ENCODE measurements at regions not wholly inside any gene's neighbourhood (a gene's known extent, or its start where the extent isn't known, plus 50 kb on each side); places are given as distances from the start of the nearest gene placed in this dataset.

DNA sequence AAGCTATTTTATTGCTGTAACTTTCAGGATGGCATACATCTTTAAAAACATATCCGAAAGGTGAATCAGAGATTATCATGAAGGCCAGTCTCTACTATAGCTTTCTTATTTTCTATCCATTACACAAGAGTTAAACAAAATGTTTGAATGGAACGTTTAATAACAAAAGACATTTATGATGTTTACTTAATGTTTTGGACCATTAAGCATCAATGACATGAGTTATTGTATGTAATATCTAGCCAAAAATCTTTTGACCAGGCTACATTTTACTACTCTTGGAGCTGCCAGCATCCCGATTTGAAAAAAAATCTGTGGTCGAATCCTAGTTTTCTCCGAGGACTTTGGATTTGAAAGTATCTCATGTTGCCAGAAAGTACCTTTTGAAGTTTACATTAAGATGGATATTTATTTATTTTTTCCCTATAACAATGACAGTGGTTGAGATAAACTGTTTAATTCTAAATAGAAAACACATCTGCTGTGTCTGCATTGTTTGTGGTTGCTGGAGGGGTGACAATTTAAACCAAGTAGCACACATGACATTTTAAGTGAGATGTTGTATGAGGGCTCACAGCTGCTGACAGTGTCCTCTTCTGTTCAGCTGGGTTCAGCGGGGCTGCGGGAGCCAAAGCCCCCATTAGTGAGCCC lies 293.7 kb upstream of the TCF21 start:
- Histone ChIP-seq H3K36me3 (no peaks in the 10 kb centered on the region), H3K4me1 (no peaks in the 10 kb centered on the region), H3K4me3 (no peak overlapping the region), H3K27ac (no peak overlapping the region), H3K9me3 (no peaks in the 10 kb centered on the region), H3K27me3 (replicated peaks in 1 of 7) (no peaks in the 10 kb centered on the region)
- intact Hi-C loops (cut with DNase I; ENCODE audit: low total_unique reads), result no loop called here
- no peak for DNase-seq
- WGBS, 5 donors, result 71 to 80% (median 77%) methylated on average over 7 of the region's 7 CpGs
- TF ChIP-seq POLR2AphosphoS5 (IDR thresholded peaks at IDR 0.05), result no peak
- TF ChIP-seq, protein P1, sequence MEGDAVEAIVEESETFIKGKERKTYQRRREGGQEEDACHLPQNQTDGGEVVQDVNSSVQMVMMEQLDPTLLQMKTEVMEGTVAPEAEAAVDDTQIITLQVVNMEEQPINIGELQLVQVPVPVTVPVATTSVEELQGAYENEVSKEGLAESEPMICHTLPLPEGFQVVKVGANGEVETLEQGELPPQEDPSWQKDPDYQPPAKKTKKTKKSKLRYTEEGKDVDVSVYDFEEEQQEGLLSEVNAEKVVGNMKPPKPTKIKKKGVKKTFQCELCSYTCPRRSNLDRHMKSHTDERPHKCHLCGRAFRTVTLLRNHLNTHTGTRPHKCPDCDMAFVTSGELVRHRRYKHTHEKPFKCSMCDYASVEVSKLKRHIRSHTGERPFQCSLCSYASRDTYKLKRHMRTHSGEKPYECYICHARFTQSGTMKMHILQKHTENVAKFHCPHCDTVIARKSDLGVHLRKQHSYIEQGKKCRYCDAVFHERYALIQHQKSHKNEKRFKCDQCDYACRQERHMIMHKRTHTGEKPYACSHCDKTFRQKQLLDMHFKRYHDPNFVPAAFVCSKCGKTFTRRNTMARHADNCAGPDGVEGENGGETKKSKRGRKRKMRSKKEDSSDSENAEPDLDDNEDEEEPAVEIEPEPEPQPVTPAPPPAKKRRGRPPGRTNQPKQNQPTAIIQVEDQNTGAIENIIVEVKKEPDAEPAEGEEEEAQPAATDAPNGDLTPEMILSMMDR (IDR thresholded peaks at IDR 0.05 in 8 of 11, conservative IDR thresholded peaks at IDR 0.05 in 3 of 11), result no peak
- TF ChIP-seq POLR2A (IDR thresholded peaks at IDR 0.05), result no peak

DNA sequence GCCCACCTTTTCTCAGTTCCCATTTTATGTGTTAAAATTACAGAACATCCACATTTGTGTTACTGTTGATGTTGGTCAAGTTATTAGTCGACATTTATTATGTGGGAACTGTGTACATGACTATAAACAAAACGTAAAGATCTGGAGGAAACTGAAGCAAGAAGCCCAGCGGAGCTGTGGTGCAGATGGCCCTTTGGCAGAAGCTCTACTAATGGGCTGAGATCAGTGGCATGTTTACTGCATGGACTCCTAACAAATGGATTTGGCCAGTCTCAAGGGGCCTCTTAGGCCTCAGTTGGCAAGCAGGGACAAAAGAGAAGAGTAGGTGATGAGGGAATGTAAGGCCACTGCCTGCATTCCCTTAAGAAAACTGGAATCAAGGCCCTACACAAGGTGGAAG lies 282.1 kb upstream of the TCF21 start:
- Histone ChIP-seq H3K4me3 (no peak overlapping the region), H3K27me3 (replicated peaks in 1 of 7) (no peaks in the 10 kb centered on the region), H3K27ac (no peak overlapping the region), H3K9me3 (no peaks in the 10 kb centered on the region), H3K36me3 (no peaks in the 10 kb centered on the region), H3K4me1 (no peaks in the 10 kb centered on the region)
- no peak for TF ChIP-seq POLR2A (IDR thresholded peaks at IDR 0.05)
- TF ChIP-seq, protein P1 (IDR thresholded peaks at IDR 0.05 in 8 of 11, conservative IDR thresholded peaks at IDR 0.05 in 3 of 11), result no peak
- TF ChIP-seq POLR2AphosphoS5 (IDR thresholded peaks at IDR 0.05), result no peak
- no peak for DNase-seq
- 71 to 88% (median 77%) methylated on average over 3 of the region's 3 CpGs for WGBS, 5 donors
- intact Hi-C loops (cut with DNase I; ENCODE audit: low total_unique reads), result no loop called here

DNA sequence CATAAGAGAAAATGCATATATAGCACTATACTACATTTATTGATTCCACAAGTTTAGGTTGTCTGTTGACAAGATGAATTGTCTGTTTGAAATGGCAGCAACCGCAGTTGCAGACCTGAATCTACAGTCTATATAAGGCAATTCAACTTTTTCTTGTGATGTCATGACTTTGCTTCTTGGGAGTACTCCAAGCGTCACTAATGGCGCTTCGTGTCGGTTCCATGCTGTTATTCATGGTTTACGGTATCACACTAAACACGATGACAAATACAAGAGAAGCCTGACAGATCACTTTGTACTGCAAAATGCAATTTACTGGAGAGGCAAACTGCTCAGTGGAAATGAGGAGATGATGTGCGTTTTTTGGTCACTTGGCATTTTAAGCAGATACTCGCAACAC lies 280.3 kb upstream of the TCF21 start:
- H3K4me1 ChIP-seq, result no peaks in the 10 kb centered on the region
- H3K9me3 ChIP-seq, result no peaks in the 10 kb centered on the region
- no peak overlapping the region for H3K27ac ChIP-seq
- peaks cover 0 to 1% (median 0%) of the 10 kb centered on the region in 7 donors for H3K27me3 ChIP-seq (replicated peaks in 1 of 7)
- DNase-seq, result no peak
- intact Hi-C loops (cut with DNase I; ENCODE audit: low total_unique reads), result no loop called here
- H3K4me3 ChIP-seq, result no peak overlapping the region
- TF ChIP-seq, protein P1 (IDR thresholded peaks at IDR 0.05 in 8 of 11, conservative IDR thresholded peaks at IDR 0.05 in 3 of 11), result no peak
- TF ChIP-seq POLR2A (IDR thresholded peaks at IDR 0.05) (no peak), POLR2AphosphoS5 (IDR thresholded peaks at IDR 0.05) (no peak)
- WGBS, 5 donors, result 90 to 95% (median 94%) methylated on average over 9 of the region's 9 CpGs
- no peaks in the 10 kb centered on the region for H3K36me3 ChIP-seq

DNA sequence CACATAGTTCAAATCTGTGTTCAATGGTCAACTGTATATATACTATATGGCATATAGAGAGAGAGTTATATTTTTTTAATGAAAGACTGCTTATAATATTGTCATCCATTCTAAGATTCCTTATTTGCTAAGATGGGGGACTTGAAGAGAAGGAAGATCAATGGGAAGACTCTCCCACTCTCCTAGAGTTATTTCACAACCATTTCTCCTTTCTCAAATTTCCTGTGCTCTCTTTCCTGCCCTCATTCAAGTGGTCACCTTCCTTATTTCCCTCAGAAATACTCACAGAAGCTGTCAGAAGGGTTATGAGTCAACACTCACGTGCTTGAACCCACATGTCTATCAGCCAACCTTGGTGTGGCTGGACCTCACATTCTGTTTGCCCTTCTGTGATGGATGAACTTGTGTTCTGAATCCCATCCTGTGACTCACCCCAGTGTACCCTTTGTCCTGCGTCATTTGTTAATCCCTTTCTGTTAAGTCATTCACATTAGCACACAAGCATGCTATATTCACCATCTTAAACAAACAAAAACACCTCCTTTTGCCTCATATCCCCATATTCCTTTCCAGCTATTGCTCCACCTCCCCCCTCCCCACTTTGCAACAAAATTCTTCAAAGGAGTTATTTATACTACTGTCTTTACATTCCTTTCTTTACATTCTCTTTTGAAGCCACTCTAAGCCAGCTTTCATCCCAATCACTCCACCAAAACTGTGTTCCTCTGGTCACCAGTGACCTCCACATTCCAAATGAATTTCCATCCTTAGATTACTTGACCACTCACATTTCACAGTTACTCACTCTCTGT lies 279.3 kb upstream of the TCF21 start:
- Histone ChIP-seq H3K4me3 (no peak overlapping the region), H3K36me3 (no peaks in the 10 kb centered on the region), H3K27me3 (replicated peaks in 1 of 7) (peaks cover 0 to 11% (median 0%) of the 10 kb centered on the region in 7 donors), H3K4me1 (no peaks in the 10 kb centered on the region), H3K9me3 (no peaks in the 10 kb centered on the region), H3K27ac (no peak overlapping the region)
- TF ChIP-seq, protein P1 (IDR thresholded peaks at IDR 0.05 in 8 of 11, conservative IDR thresholded peaks at IDR 0.05 in 3 of 11), result no peak
- no peak for TF ChIP-seq POLR2AphosphoS5 (IDR thresholded peaks at IDR 0.05)
- TF ChIP-seq POLR2A (IDR thresholded peaks at IDR 0.05), result no peak
- WGBS, 5 donors, result 41 to 72% (median 60%) methylated on average over 2 of the region's 2 CpGs
- no peak for DNase-seq
- intact Hi-C loops (cut with DNase I; ENCODE audit: low total_unique reads), result no loop called here

Measured in spleen (tissue), 11 donors.